Neuronal stem cell (in vitro differentiated cells): ENCODE measurements at regions not wholly inside any gene's neighbourhood (a gene's known extent, or its start where the extent isn't known, plus 50 kb on each side); places are given as distances from the start of the nearest gene placed in this dataset.

Source experiments
- DNase-seq: peaks from one replicate; pipeline ENCODE4 v3.0.0-alpha.2; 2013; ENCODE audit warnings: low spot score
- H2AFZ ChIP-seq: one replicate; pipeline ENCODE4 v1.6.1; 2013; ENCODE audit warnings: mild to moderate bottlenecking, low read length, inconsistent platforms
- H2AK5ac ChIP-seq: 2 replicates; pipeline ENCODE4 v1.6.1; 2013; ENCODE audit warnings: low read depth, mild to moderate bottlenecking, inconsistent platforms, low read length, moderate library complexity, mixed read lengths
- H2BK120ac ChIP-seq: 2 replicates; pipeline ENCODE4 v1.6.1; 2013; ENCODE audit warnings: low read depth, mild to moderate bottlenecking, inconsistent platforms, low read length, moderate library complexity, mixed read lengths
- H2BK12ac ChIP-seq: one replicate; pipeline ENCODE4 v1.6.1; 2013; ENCODE audit warnings: low read length, inconsistent platforms
- H2BK15ac ChIP-seq: 2 replicates; pipeline ENCODE4 v1.6.1; 2013; ENCODE audit warnings: mild to moderate bottlenecking, low read length, inconsistent platforms, mixed read lengths
- H2BK5ac ChIP-seq: one replicate; pipeline ENCODE4 v1.6.1; 2013; ENCODE audit warnings: inconsistent platforms, mild to moderate bottlenecking, low read length, moderate library complexity
- H3K14ac ChIP-seq: one replicate; pipeline ENCODE4 v1.6.1; 2013; ENCODE audit warnings: low read length, inconsistent platforms
- H3K18ac ChIP-seq: 2 replicates; pipeline ENCODE4 v1.6.1; 2013; ENCODE audit warnings: low read length, inconsistent platforms
- H3K23ac ChIP-seq: 2 replicates; pipeline ENCODE4 v1.6.1; 2013; ENCODE audit warnings: low read depth, mild to moderate bottlenecking, mixed read lengths, low read length, inconsistent platforms; ENCODE audit not compliant: poor library complexity
- H3K27ac ChIP-seq: replicated peaks from 3 replicates; pipeline ENCODE4 v1.5.1; 2013; ENCODE audit warnings: low read length, inconsistent platforms
- H3K27me3 ChIP-seq, 3 experiments: 2 replicates each; pipeline ENCODE4 v1.6.1; 2013; ENCODE audit warnings: low read length in 3 of 3, mild to moderate bottlenecking in 2 of 3, inconsistent platforms in 1 of 3, low read depth in 1 of 3, mixed read lengths in 1 of 3, moderate library complexity in 1 of 3; ENCODE audit not compliant: control insufficient read depth in 3 of 3, insufficient read depth in 3 of 3
- H3K36me3 ChIP-seq, 2 donors: replicated peaks in 1 of 2; 2 replicates each; pipeline ENCODE4 v1.6.1; 2013; ENCODE audit warnings: low read length in 2 of 2; ENCODE audit not compliant: control insufficient read depth in 2 of 2, insufficient read depth in 2 of 2
- H3K4ac ChIP-seq: 2 replicates; pipeline ENCODE4 v1.6.1; 2013; ENCODE audit warnings: inconsistent platforms, mild to moderate bottlenecking, low read length, moderate library complexity
- H3K4me1 ChIP-seq, 2 donors: 1 replicate in 1 of 2; 2 replicates in 1 of 2; pipeline ENCODE4 v1.6.1; 2013; ENCODE audit warnings: low read length in 2 of 2, low read depth in 1 of 2; ENCODE audit not compliant: control insufficient read depth in 2 of 2, insufficient read depth in 1 of 2
- H3K4me2 ChIP-seq: one replicate; pipeline ENCODE4 v1.6.1; 2013; ENCODE audit warnings: mild to moderate bottlenecking, low read length, inconsistent platforms; ENCODE audit not compliant: insufficient read depth, poor library complexity, severe bottlenecking
- H3K4me3 ChIP-seq, 2 donors: 2 replicates each; pipeline ENCODE4 v1.5.1; 2013; ENCODE audit warnings: low read length in 2 of 2, mild to moderate bottlenecking in 2 of 2, inconsistent platforms in 1 of 2, moderate library complexity in 1 of 2
- H3K79me1 ChIP-seq: one replicate; pipeline ENCODE4 v1.6.1; 2013; ENCODE audit warnings: low read depth, mild to moderate bottlenecking, inconsistent platforms, low read length, moderate library complexity
- H3K9ac ChIP-seq: one replicate; pipeline ENCODE4 v1.6.1; 2013; ENCODE audit warnings: mild to moderate bottlenecking, low read depth, low read length, inconsistent platforms; ENCODE audit not compliant: poor library complexity
- H3K9me3 ChIP-seq, 2 donors: replicated peaks in 1 of 2; 2 replicates each; pipeline versions ENCODE3 to v1.6.1; 2013; ENCODE audit warnings: low read length in 2 of 2, mild to moderate bottlenecking in 2 of 2, inconsistent platforms in 1 of 2, low read depth in 1 of 2, mixed read lengths in 1 of 2, moderate library complexity in 1 of 2; ENCODE audit not compliant: control insufficient read depth in 2 of 2, insufficient read depth in 1 of 2
- H4K8ac ChIP-seq: one replicate; pipeline ENCODE4 v1.6.1; 2013; ENCODE audit warnings: low read depth, mild to moderate bottlenecking, inconsistent platforms, low read length, moderate library complexity
- H4K91ac ChIP-seq: one replicate; pipeline ENCODE4 v1.6.1; 2013; ENCODE audit warnings: low read length, low read depth, mild to moderate bottlenecking, inconsistent platforms; ENCODE audit not compliant: poor library complexity
- WGBS, 2 donors: extraction: QIAGEN DNeasy Blood & Tissue Kit; methylation state at CpG; one replicate each; pipeline ENCODE4 v1.1.7; 2013; ENCODE audit warnings: missing lambda C conversion rate in 2 of 2, mixed read lengths in 1 of 2; ENCODE audit not compliant: insufficient read length in 2 of 2, insufficient replicate concordance in 1 of 2; ENCODE audit errors: extremely low coverage in 2 of 2; 5-methylcytosine and 5-hydroxymethylcytosine counted together

- Histone ChIP-seq H2BK15ac (no peak overlapping the region), H3K27ac (no peak overlapping the region), H3K79me1 (no peaks in the 10 kb centered on the region), H3K4me2 (no peak overlapping the region), H3K18ac (no peak overlapping the region), H3K14ac (no peak overlapping the region), H3K4ac (no peak overlapping the region), H2BK120ac (no peak overlapping the region), H2BK12ac (no peak overlapping the region), H4K8ac (no peak overlapping the region), H2AK5ac (no peak overlapping the region), H2BK5ac (no peak overlapping the region), H3K23ac (no peak overlapping the region), H3K4me1 (peaks cover 0 to 4% of the 10 kb centered on the region in 2 donors), H4K91ac (no peak overlapping the region), H3K27me3 (no peaks in the 10 kb centered on the region), H3K9me3 (no peaks in the 10 kb centered on the region), H3K9ac (no peak overlapping the region), H3K4me3 (no peak overlapping the region), H3K36me3 (no peaks in the 10 kb centered on the region), H2AFZ (no peak overlapping the region)
- no CpG with 5 or more reads among the region's 5 CpGs for WGBS, 2 donors
- no peak for DNase-seq
These were observed 140.0 kb upstream of the RAD23B start for GRCh38 chr9:107142896-107143603.

DNA sequence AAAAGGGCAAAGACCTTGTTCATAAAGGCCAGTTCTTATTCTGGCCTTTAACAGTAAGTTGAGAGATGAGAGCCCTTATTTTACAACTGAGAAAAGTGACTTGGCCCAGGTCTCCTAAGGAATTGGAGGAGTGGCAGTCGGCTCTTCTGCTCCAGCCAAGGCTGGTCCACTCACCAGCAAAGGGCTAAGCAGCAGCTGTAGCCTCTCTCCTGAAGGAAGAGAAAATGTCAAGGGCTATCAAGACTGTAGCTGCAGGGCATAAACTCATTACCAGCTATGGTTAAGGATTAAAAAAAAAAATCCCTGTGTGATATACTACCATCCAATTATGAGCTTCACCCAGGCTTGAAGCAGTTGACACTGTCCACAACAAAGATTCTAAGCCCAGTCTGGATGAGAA, 138.6 kb upstream of the RAD23B start:
- H3K4me2 ChIP-seq = no peak overlapping the region
- H4K91ac ChIP-seq = no peak overlapping the region
- H2BK12ac ChIP-seq = no peak overlapping the region
- H2BK5ac ChIP-seq = no peak overlapping the region
- H3K4ac ChIP-seq = no peak overlapping the region
- H3K9me3 ChIP-seq = no peaks in the 10 kb centered on the region
- H3K14ac ChIP-seq = no peak overlapping the region
- no peak overlapping the region for H3K18ac ChIP-seq
- H3K27me3 ChIP-seq = no peaks in the 10 kb centered on the region
- H3K27ac ChIP-seq = no peak overlapping the region
- no peak overlapping the region for H3K9ac ChIP-seq
- H2BK15ac ChIP-seq = no peak overlapping the region
- no peaks in the 10 kb centered on the region for H3K36me3 ChIP-seq
- no peak for DNase-seq
- WGBS, 2 donors = no CpG with 5 or more reads among the region's 1 CpG
- H2AFZ ChIP-seq = no peak overlapping the region
- no peaks in the 10 kb centered on the region for H3K79me1 ChIP-seq
- H4K8ac ChIP-seq = no peak overlapping the region
- H3K23ac ChIP-seq = no peak overlapping the region
- H3K4me1 ChIP-seq = peaks cover 0 to 2% of the 10 kb centered on the region in 2 donors
- H2BK120ac ChIP-seq = no peak overlapping the region
- H3K4me3 ChIP-seq = no peak overlapping the region
- no peak overlapping the region for H2AK5ac ChIP-seq

- H3K4ac ChIP-seq = no peak overlapping the region
- H3K4me3 ChIP-seq = no peak overlapping the region
- no peak overlapping the region for H2BK120ac ChIP-seq
- no peak overlapping the region for H3K14ac ChIP-seq
- no peak overlapping the region for H3K9ac ChIP-seq
- DNase-seq = no peak
- H3K4me1 ChIP-seq = peaks cover 2 to 3% of the 10 kb centered on the region in 2 donors
- no CpG with 5 or more reads among the region's 2 CpGs for WGBS, 2 donors
- H3K27me3 ChIP-seq = no peaks in the 10 kb centered on the region
- no peak overlapping the region for H2BK12ac ChIP-seq
- no peak overlapping the region for H2AFZ ChIP-seq
- H4K8ac ChIP-seq = no peak overlapping the region
- no peak overlapping the region for H3K27ac ChIP-seq
- no peaks in the 10 kb centered on the region for H3K79me1 ChIP-seq
- no peak overlapping the region for H3K23ac ChIP-seq
- no peak overlapping the region for H3K4me2 ChIP-seq
- no peak overlapping the region for H2BK5ac ChIP-seq
- H3K36me3 ChIP-seq = no peaks in the 10 kb centered on the region
- H3K18ac ChIP-seq = no peak overlapping the region
- H2BK15ac ChIP-seq = no peak overlapping the region
- no peak overlapping the region for H4K91ac ChIP-seq
- H2AK5ac ChIP-seq = no peak overlapping the region
- no peaks in the 10 kb centered on the region for H3K9me3 ChIP-seq
These were observed 135.9 kb upstream of the RAD23B start for GRCh38 chr9:107147134-107147533.

- Histone ChIP-seq H3K9me3 (no peaks in the 10 kb centered on the region), H3K27ac (no peak overlapping the region), H3K23ac (no peak overlapping the region), H4K8ac (no peak overlapping the region), H2AFZ (no peak overlapping the region), H3K79me1 (no peaks in the 10 kb centered on the region), H3K36me3 (no peaks in the 10 kb centered on the region), H3K4me1 (peaks cover 2 to 3% of the 10 kb centered on the region in 2 donors), H2BK120ac (no peak overlapping the region), H2BK5ac (no peak overlapping the region), H3K4me3 (no peak overlapping the region), H3K27me3 (no peaks in the 10 kb centered on the region), H2BK15ac (no peak overlapping the region), H3K18ac (no peak overlapping the region), H3K14ac (no peak overlapping the region), H4K91ac (no peak overlapping the region), H2AK5ac (no peak overlapping the region), H3K4me2 (no peak overlapping the region), H3K9ac (no peak overlapping the region), H2BK12ac (no peak overlapping the region), H3K4ac (no peak overlapping the region)
- no CpG with 5 or more reads among the region's 2 CpGs for WGBS, 2 donors
- no peak for DNase-seq
These were observed 134.9 kb upstream of the RAD23B start for GRCh38 chr9:107148216-107148615.
